ENCODE measurements at regions not wholly inside any gene's neighbourhood (a gene's known extent, or its start where the extent isn't known, plus 50 kb on each side); places are given as distances from the start of the nearest gene placed in this dataset.

DNA sequence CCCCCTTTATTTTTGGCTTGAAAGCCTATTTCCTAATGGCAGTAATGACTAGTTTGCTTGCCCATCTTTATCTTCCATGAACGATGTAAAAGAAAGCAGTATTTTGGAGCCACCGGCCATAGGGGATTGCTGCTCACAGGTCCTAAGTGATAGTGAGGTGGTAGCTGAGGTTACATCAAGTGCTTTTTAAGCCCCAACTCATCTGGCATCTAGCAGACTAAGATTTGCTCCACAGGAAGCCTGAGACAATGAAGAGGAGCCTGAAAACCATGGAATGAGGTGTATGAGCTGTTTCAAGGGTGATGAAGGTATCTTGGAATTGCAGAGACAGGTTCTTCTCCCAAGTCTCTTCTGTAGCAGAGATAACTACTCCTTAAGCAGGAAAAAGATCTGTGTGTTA lies 496.3 kb downstream of the XPNPEP1 start:
- WGBS (ENCODE audit: low lambda C conversion rate, missing lambda C conversion rate): 48% methylated on average over 2 of the region's 2 CpGs
- no peaks in the 10 kb centered on the region for H3K27me3 ChIP-seq
- no peaks in the 10 kb centered on the region for H3K79me2 ChIP-seq
- no peaks in the 10 kb centered on the region for H4K20me1 ChIP-seq (ENCODE audit: insufficient read depth, poor library complexity, severe bottlenecking)
- no peaks in the 10 kb centered on the region for H3K9me2 ChIP-seq (replicated peaks; ENCODE audit: insufficient read depth)
- TF ChIP-seq EZH2phosphoT487 (IDR thresholded peaks at IDR 0.05; ENCODE audit: low read depth, severe bottlenecking, unreplicated experiment): no peak
- TF ChIP-seq EZH2 (IDR thresholded peaks at IDR 0.05; ENCODE audit: borderline replicate concordance): no peak
- no peak for TF ChIP-seq CTCF (IDR thresholded peaks at IDR 0.05; ENCODE audit: poor library complexity)
- no peak overlapping the region for H3K27ac ChIP-seq
- H3K4me2 ChIP-seq: no peak overlapping the region
- no peaks in the 10 kb centered on the region for H3K9me3 ChIP-seq (ENCODE audit: low read depth)
- no peak overlapping the region for H2AFZ ChIP-seq
- H3K4me1 ChIP-seq (ENCODE audit: insufficient read depth): no peaks in the 10 kb centered on the region
- H3K4me3 ChIP-seq: no peak overlapping the region
- no peak for DNase-seq (ENCODE audit: low spot score)
- no peaks in the 10 kb centered on the region for H3K36me3 ChIP-seq (replicated peaks; ENCODE audit: insufficient read depth, low read depth)

- no peaks in the 10 kb centered on the region for H4K20me1 ChIP-seq (ENCODE audit: insufficient read depth, poor library complexity, severe bottlenecking)
- 70% methylated on average over 3 of the region's 3 CpGs for WGBS (ENCODE audit: low lambda C conversion rate, missing lambda C conversion rate)
- no peak overlapping the region for H3K27ac ChIP-seq
- H3K4me3 ChIP-seq: no peak overlapping the region
- no peak overlapping the region for H3K4me2 ChIP-seq
- H3K9me2 ChIP-seq (replicated peaks; ENCODE audit: insufficient read depth): no peaks in the 10 kb centered on the region
- H3K27me3 ChIP-seq: no peaks in the 10 kb centered on the region
- H3K79me2 ChIP-seq: no peaks in the 10 kb centered on the region
- no peak for DNase-seq (ENCODE audit: low spot score)
- TF ChIP-seq EZH2phosphoT487 (IDR thresholded peaks at IDR 0.05; ENCODE audit: low read depth, severe bottlenecking, unreplicated experiment): no peak
- TF ChIP-seq CTCF (IDR thresholded peaks at IDR 0.05; ENCODE audit: poor library complexity): no peak
- no peak for TF ChIP-seq EZH2 (IDR thresholded peaks at IDR 0.05; ENCODE audit: borderline replicate concordance)
- no peaks in the 10 kb centered on the region for H3K4me1 ChIP-seq (ENCODE audit: insufficient read depth)
- no peak overlapping the region for H2AFZ ChIP-seq
- H3K9me3 ChIP-seq (ENCODE audit: low read depth): no peaks in the 10 kb centered on the region
- no peaks in the 10 kb centered on the region for H3K36me3 ChIP-seq (replicated peaks; ENCODE audit: insufficient read depth, low read depth)
These were observed 504.5 kb downstream of the XPNPEP1 start for GRCh38 chr10:109418795-109419194.

DNA sequence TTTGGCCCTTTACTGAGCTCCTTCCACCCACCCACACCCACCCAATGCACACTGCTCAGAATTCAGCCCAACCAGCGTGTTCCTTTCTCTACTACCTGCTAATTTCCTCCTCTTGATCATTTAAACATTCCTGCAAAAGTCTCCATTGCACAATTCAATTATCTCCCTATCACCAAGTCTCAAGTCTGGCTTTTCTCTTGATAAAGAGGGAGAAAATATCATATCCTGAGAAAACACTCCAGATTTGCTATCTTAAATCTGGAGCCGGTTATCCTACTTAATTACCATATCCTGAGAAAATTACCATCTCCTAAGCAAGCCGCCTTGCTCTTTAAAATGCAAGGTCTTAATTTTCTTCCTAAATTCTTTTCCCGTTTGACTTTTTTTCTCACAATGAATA lies 505.5 kb downstream of the XPNPEP1 start:
- Histone ChIP-seq H2AFZ (no peak overlapping the region), H3K27me3 (no peaks in the 10 kb centered on the region), H3K4me2 (no peak overlapping the region), H3K9me2 (replicated peaks; ENCODE audit: insufficient read depth) (no peaks in the 10 kb centered on the region), H4K20me1 (ENCODE audit: insufficient read depth, poor library complexity, severe bottlenecking) (no peaks in the 10 kb centered on the region), H3K9me3 (ENCODE audit: low read depth) (no peaks in the 10 kb centered on the region), H3K36me3 (replicated peaks; ENCODE audit: insufficient read depth, low read depth) (no peaks in the 10 kb centered on the region), H3K27ac (no peak overlapping the region), H3K79me2 (no peaks in the 10 kb centered on the region), H3K4me3 (no peak overlapping the region), H3K4me1 (ENCODE audit: insufficient read depth) (no peaks in the 10 kb centered on the region)
- WGBS (ENCODE audit: low lambda C conversion rate, missing lambda C conversion rate): 53% methylated on average over 4 of the region's 4 CpGs
- TF ChIP-seq CTCF (IDR thresholded peaks at IDR 0.05; ENCODE audit: poor library complexity) (no peak), EZH2phosphoT487 (IDR thresholded peaks at IDR 0.05; ENCODE audit: low read depth, severe bottlenecking, unreplicated experiment) (no peak), EZH2 (IDR thresholded peaks at IDR 0.05; ENCODE audit: borderline replicate concordance) (no peak)
- no peak for DNase-seq (ENCODE audit: low spot score)

DNA sequence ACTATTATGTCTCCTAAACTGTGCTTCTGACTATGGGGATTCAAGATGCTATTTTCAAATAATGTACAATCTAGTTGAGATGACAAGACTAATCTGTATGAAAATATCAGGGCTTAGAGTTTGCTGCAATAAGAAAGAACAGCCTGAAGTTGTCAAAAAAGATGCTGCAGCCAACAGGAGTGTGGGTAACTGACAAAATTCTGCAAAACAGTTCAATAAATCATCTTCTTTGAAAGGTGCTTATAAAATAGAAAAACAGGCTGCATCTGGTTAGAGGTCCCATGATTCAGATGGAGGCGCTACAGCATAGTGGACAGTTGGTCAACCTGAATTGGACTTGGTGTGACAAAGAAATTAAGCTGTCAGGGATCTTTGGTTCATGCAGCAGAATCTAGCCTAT lies 511.0 kb downstream of the XPNPEP1 start:
- H3K27me3 ChIP-seq: no peaks in the 10 kb centered on the region
- H3K4me1 ChIP-seq (ENCODE audit: insufficient read depth): no peaks in the 10 kb centered on the region
- no peaks in the 10 kb centered on the region for H4K20me1 ChIP-seq (ENCODE audit: insufficient read depth, poor library complexity, severe bottlenecking)
- no peak overlapping the region for H3K4me3 ChIP-seq
- no peaks in the 10 kb centered on the region for H3K36me3 ChIP-seq (replicated peaks; ENCODE audit: insufficient read depth, low read depth)
- no peak for TF ChIP-seq EZH2 (IDR thresholded peaks at IDR 0.05; ENCODE audit: borderline replicate concordance)
- TF ChIP-seq EZH2phosphoT487 (IDR thresholded peaks at IDR 0.05; ENCODE audit: low read depth, severe bottlenecking, unreplicated experiment): no peak
- no peak for TF ChIP-seq CTCF (IDR thresholded peaks at IDR 0.05; ENCODE audit: poor library complexity)
- no peaks in the 10 kb centered on the region for H3K9me3 ChIP-seq (ENCODE audit: low read depth)
- no peak overlapping the region for H3K27ac ChIP-seq
- DNase-seq (ENCODE audit: low spot score): no peak
- H2AFZ ChIP-seq: no peak overlapping the region
- H3K4me2 ChIP-seq: no peak overlapping the region
- H3K79me2 ChIP-seq: no peaks in the 10 kb centered on the region
- WGBS (ENCODE audit: low lambda C conversion rate, missing lambda C conversion rate): 93% methylated on average over 1 of the region's 1 CpG
- H3K9me2 ChIP-seq (replicated peaks; ENCODE audit: insufficient read depth): no peaks in the 10 kb centered on the region
